ENCODE measurements at regions not wholly inside any gene's neighbourhood (a gene's known extent, or its start where the extent isn't known, plus 50 kb on each side); places are given as distances from the start of the nearest gene placed in this dataset.

DNA sequence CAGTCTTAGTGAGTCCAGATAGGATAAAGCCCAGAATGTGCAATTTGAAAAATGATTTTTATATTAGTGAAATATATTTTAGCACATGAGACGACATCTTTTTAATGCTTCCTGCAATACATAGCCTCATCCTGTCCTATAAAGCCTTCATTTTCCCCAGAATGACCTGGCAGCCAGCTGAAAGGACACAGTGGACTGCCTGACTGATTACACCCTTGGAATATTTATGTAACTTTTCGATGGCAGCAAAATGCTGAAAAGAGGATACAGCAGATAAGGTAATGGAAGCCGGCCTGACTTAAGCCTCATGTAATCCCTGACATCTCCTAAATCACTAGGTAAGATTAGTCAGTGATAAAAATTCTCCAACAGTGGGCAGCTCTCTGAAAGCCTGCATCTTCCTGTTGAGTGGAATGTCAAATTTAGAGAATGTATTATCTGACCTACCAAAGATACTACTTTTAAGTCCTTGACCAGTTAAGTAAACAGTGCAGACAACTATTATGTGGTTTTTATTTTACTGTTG is 210.7 kb upstream of the STEAP1 start:
- Histone ChIP-seq H3K4me3 (replicated peaks; ENCODE audit: insufficient read depth, low read length) (no peak overlapping the region), H3K27ac (replicated peaks) (no peak overlapping the region), H3K27me3 (ENCODE audit: insufficient read depth, poor library complexity, severe bottlenecking) (no peaks in the 10 kb centered on the region)
- no peak for TF ChIP-seq SPI1 (IDR thresholded peaks at IDR 0.05; ENCODE audit: borderline replicate concordance, low read depth)
- TF ChIP-seq, protein P1, sequence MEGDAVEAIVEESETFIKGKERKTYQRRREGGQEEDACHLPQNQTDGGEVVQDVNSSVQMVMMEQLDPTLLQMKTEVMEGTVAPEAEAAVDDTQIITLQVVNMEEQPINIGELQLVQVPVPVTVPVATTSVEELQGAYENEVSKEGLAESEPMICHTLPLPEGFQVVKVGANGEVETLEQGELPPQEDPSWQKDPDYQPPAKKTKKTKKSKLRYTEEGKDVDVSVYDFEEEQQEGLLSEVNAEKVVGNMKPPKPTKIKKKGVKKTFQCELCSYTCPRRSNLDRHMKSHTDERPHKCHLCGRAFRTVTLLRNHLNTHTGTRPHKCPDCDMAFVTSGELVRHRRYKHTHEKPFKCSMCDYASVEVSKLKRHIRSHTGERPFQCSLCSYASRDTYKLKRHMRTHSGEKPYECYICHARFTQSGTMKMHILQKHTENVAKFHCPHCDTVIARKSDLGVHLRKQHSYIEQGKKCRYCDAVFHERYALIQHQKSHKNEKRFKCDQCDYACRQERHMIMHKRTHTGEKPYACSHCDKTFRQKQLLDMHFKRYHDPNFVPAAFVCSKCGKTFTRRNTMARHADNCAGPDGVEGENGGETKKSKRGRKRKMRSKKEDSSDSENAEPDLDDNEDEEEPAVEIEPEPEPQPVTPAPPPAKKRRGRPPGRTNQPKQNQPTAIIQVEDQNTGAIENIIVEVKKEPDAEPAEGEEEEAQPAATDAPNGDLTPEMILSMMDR (IDR thresholded peaks at IDR 0.05; ENCODE audit: insufficient read depth, low read length): no peak
- TF ChIP-seq POLR2AphosphoS5 (IDR thresholded peaks at IDR 0.05; ENCODE audit: low read depth): no peak
- TF ChIP-seq, protein P2, sequence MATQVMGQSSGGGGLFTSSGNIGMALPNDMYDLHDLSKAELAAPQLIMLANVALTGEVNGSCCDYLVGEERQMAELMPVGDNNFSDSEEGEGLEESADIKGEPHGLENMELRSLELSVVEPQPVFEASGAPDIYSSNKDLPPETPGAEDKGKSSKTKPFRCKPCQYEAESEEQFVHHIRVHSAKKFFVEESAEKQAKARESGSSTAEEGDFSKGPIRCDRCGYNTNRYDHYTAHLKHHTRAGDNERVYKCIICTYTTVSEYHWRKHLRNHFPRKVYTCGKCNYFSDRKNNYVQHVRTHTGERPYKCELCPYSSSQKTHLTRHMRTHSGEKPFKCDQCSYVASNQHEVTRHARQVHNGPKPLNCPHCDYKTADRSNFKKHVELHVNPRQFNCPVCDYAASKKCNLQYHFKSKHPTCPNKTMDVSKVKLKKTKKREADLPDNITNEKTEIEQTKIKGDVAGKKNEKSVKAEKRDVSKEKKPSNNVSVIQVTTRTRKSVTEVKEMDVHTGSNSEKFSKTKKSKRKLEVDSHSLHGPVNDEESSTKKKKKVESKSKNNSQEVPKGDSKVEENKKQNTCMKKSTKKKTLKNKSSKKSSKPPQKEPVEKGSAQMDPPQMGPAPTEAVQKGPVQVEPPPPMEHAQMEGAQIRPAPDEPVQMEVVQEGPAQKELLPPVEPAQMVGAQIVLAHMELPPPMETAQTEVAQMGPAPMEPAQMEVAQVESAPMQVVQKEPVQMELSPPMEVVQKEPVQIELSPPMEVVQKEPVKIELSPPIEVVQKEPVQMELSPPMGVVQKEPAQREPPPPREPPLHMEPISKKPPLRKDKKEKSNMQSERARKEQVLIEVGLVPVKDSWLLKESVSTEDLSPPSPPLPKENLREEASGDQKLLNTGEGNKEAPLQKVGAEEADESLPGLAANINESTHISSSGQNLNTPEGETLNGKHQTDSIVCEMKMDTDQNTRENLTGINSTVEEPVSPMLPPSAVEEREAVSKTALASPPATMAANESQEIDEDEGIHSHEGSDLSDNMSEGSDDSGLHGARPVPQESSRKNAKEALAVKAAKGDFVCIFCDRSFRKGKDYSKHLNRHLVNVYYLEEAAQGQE (IDR thresholded peaks at IDR 0.05; ENCODE audit: insufficient replicate concordance, low read depth): no peak
- no peak for DNase-seq (ENCODE audit: low read depth in 1 of 2, low spot score in 1 of 2)

DNA sequence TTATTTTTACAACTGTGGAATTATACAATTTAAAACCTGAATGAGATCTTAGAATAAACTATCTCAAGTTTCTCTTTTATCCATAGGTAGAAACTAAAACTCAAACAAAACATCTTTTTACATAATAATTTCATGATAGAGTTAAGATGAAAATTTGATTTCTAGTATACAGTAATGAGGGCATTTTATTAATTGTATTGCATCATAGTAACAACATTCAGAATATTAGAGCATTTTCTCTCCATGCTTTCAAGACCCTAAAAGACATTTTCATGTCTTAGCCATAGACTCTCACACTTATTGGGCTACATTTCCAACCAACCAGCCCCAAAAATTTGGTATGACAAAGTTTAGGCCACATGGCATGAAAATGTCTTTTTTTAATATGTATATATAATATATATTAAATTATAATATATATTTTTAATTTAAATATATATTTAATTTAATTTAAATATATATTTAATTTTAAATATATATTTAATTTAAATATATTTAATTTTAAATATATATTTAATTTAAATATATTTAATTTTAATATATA is 195.7 kb upstream of the STEAP1 start:
- H3K4me3 ChIP-seq (replicated peaks; ENCODE audit: insufficient read depth, low read length): no peak overlapping the region
- no peak overlapping the region for H3K27ac ChIP-seq (replicated peaks)
- no peaks in the 10 kb centered on the region for H3K27me3 ChIP-seq (ENCODE audit: insufficient read depth, poor library complexity, severe bottlenecking)
- TF ChIP-seq POLR2AphosphoS5 (IDR thresholded peaks at IDR 0.05; ENCODE audit: low read depth): no peak
- TF ChIP-seq, protein P1 (IDR thresholded peaks at IDR 0.05; ENCODE audit: insufficient read depth, low read length): no peak
- TF ChIP-seq GABPA (IDR thresholded peaks at IDR 0.05; ENCODE audit: low read depth): no peak
- TF ChIP-seq, protein P2 (IDR thresholded peaks at IDR 0.05; ENCODE audit: insufficient replicate concordance, low read depth): no peak
- no peak for TF ChIP-seq SPI1 (IDR thresholded peaks at IDR 0.05; ENCODE audit: borderline replicate concordance, low read depth)
- DNase-seq (ENCODE audit: low read depth in 1 of 2, low spot score in 1 of 2): no peak

DNA sequence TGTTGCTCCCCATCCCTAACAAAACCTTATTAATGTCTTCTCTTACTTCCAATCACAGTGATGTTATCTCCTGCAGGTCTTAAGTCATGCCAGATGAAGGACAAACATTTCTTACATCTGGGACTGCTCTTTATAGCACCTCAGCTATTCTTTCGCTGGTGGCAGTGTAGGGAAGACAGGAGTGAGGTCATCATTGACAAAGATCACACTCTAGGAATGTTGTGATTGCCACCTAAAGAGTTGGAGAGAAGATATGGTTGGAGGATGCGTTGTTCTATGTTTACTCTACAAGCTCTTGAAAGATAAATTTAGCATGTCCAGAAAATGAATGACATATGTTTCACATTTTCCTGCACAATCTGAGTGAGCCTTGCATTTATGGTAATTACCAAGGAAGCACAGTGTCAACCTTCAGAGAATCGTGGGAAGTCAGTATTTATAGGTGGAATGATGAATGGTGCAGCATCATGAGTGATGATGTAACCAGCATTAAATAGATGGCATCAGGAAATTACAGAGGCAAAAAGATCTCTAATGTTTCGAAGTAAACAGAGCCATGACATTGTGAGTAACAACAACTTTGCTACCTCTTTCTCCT is 188.1 kb upstream of the STEAP1 start:
- no peak for DNase-seq (ENCODE audit: low read depth in 1 of 2, low spot score in 1 of 2)
- no peak overlapping the region for H3K4me3 ChIP-seq (replicated peaks; ENCODE audit: insufficient read depth, low read length)
- TF ChIP-seq, protein P2 (IDR thresholded peaks at IDR 0.05; ENCODE audit: insufficient replicate concordance, low read depth): no peak
- TF ChIP-seq, protein P1 (IDR thresholded peaks at IDR 0.05; ENCODE audit: insufficient read depth, low read length): no peak
- TF ChIP-seq POLR2AphosphoS5 (IDR thresholded peaks at IDR 0.05; ENCODE audit: low read depth): no peak
- no peak for TF ChIP-seq GABPA (IDR thresholded peaks at IDR 0.05; ENCODE audit: low read depth)
- TF ChIP-seq SPI1 (IDR thresholded peaks at IDR 0.05; ENCODE audit: borderline replicate concordance, low read depth): no peak
- no peaks in the 10 kb centered on the region for H3K27me3 ChIP-seq (ENCODE audit: insufficient read depth, poor library complexity, severe bottlenecking)
- H3K27ac ChIP-seq (replicated peaks): no peak overlapping the region
